Hematopoietic multipotent progenitor cell treated with erythropoietin and hydrocortisone succinate and interleukin-3 and kit ligand, for 17 days (in vitro differentiated cells): ENCODE measurements at regions not wholly inside any gene's neighbourhood (a gene's known extent, or its start where the extent isn't known, plus 50 kb on each side); places are given as distances from the start of the nearest gene placed in this dataset.

Experiments
- DNase-seq: peaks from one replicate; pipeline ENCODE4 v3.0.0-alpha.2; 2015; ENCODE audit warnings: low spot score

DNA sequence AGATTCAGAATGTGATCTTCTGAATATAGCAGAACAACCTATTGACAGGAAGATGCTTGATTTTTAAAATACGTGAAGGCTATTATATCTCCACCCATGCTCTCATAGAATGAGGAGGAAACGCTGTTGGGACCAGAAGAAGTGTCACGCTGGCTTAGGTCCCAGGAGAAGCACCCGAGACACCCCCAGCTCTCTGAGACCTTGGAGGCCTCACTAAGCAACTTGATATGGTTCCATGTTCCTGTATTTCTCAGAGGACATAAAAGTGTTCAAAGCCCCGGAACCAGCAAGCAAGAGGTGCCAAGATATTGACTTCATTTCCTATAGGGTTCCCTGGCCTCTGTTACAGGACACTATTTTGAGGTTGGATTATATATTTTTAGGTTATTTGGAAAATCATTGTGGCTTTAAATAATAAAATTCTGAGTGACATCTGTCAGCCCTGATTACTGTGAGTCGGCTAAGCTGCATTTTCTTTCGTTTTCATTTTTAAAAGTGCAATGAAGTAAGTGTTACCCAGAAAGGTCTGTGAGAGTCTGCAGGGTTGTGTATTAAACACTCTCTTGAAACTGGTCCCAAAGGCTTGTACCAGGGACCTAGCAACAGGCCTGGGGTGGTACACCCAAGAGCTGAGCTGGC, 400.0 kb downstream of the SOX9 start:
- DNase-seq: no peak

DNA sequence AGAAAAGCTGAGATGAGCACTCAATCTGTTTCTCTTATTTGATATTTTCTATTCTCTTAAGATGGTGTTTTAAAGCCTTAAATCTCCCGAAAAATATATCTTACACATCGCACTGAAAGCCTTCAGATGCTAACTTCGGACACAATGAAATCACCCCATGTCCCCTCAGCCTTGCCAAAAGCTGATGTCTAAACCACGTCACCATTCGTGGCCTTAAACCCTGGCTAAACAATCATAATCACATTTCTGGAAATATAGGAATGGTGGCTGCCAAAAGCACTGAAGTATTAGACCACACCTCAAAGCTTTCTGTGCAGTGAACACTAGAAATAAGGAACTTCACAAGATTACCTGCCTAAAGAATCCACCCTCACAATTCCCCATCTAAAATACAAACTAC, 402.7 kb downstream of the SOX9 start:
- DNase-seq: no peak

- DNase-seq: no peak
Measured at GRCh38 chr17:72525225-72526015, 404.6 kb downstream of the SOX9 start.

DNA sequence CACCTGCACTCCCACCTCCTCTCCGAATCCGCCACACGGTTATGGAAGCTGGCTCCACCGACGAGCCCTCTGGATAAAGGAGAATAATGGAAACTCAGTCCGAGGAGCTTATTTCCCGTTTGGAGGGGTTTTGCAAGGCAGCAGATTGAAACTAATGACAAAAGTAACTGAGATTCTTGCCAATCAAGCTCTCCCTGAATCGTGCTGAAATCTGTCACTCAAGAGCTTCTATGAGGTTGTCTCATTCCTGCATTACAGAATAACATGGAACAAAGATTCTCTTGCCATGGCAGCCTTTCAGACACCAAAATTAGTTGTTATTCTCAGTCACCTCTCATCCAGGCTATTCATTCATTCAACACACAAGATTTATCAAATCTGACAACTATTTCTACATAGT, 405.9 kb downstream of the SOX9 start:
- DNase-seq: no peak

GRCh38 chr17:72527789-72528188, 407.0 kb downstream of the SOX9 start:
- no peak for DNase-seq

GRCh38 chr17:72528683-72529082, 407.9 kb downstream of the SOX9 start:
- DNase-seq: no peak

DNA sequence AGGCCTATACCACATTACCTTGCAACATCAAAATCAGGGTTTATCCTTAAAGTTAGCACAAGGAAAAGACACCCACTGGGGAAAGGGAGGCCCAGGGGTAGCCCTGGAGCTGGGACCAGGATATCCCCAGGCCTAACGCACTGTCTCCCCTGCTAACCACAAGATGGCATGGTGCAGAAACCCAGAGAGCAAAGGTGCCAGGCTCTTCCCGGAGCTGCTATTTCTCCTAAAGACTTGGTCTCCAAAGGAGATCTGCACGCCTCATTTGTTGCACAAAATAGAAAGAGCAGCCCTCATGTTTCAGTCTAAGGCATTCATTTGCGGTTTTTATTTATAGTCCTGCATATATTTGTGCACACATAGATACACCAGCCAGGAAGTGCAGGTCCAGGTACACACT, 408.6 kb downstream of the SOX9 start:
- no peak for DNase-seq

- no peak for DNase-seq
Measured at GRCh38 chr17:72530454-72530853, 409.6 kb downstream of the SOX9 start.

DNA sequence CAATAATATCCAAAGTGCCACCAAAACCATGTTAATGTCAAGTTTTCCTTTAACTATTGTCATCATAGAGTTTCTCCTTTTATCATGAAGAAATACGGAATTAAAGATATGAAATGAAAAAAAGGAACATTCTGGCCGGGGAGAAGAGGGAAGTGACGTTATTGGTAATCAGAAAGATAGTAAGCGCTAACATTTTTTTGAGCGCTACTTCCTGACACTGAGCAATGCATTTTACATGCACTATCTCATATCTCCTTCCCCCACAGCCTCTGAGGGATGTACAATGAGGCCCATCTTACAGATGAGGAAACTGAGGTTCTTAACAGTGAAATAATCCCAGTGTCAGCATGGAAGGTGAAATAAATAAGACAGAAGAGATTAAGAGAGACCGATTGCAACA, 410.9 kb downstream of the SOX9 start:
- no peak for DNase-seq

GRCh38 chr17:72534265-72534664, 413.4 kb downstream of the SOX9 start:
- no peak for DNase-seq

- DNase-seq: no peak
Measured at GRCh38 chr17:72534776-72535175, 414.0 kb downstream of the SOX9 start.

GRCh38 chr17:72535346-72535745, 414.5 kb downstream of the SOX9 start:
- DNase-seq: no peak

GRCh38 chr17:72535779-72536178, 415.0 kb downstream of the SOX9 start:
- DNase-seq: no peak

DNA sequence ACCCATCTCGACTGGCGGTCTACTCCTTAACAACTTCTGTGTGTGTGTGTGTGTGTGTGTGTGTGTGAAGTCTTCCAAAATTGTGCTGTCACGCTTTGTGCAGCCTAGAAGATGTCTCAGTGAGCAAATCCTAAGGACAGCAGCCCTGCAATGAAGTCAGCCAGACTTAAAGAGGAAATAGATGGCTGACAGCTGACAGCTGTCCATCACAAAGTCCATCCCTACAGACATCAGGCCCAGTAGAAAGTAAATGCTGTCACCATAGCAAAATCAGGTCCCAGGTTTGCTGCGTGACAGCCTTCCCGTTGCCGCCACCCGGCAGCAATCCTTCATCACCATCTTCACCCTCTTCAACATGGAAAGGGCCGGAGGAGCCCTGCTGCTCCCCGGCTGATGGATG, 416.0 kb downstream of the SOX9 start:
- no peak for DNase-seq

GRCh38 chr17:72538443-72538842, 417.6 kb downstream of the SOX9 start:
- DNase-seq: no peak

- no peak for DNase-seq
Measured at GRCh38 chr17:72538901-72539352, 418.1 kb downstream of the SOX9 start.

DNA sequence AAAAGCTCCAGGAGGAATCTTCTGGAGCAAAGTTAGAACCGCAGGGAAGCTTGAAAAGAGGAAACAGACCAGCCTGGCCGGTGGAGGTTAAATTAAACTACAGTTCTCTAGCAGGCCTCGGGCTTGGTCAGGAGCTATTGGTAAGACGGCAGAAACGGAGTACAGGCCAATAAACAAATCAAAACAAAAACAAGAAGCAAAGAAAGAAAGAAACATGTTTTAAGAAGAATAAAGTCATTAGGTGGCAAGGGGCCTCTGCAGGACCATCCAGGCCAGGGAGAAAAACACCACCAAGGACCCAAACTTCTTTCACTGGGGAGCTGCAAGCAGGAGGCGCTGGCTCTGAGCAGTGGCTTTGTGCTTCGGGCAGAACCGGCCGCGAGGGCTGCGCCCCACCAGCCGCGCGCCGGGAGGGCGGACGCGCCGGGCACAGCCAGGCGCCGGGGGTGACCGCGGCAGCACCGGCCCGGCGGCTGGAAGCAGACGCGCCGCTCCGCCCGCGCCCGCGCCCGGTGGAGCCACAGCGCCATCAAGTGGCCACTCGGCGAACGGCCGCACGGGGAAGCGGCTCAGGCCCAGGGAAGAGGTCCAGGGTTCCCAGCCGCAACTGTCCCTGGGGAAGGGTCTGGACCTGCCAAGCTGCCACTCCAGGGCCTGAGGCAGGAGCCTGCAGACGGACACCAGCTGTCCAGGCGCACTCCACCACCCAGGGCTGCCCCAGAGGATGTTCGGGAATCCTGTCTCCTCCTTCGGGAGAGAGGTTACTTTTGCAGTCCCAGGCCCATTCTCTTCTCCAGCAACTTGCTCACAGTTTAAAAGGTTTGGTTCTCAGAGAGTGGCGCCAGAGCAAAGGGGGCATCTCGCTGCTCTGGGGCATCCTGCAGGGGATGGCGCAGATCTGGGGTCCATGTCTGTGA, 419.4 kb downstream of the SOX9 start:
- DNase-seq: no peak

- no peak for DNase-seq
Measured at GRCh38 chr17:72542317-72542716, 421.5 kb downstream of the SOX9 start.

GRCh38 chr17:72545766-72546165, 424.9 kb downstream of the SOX9 start:
- no peak for DNase-seq

DNA sequence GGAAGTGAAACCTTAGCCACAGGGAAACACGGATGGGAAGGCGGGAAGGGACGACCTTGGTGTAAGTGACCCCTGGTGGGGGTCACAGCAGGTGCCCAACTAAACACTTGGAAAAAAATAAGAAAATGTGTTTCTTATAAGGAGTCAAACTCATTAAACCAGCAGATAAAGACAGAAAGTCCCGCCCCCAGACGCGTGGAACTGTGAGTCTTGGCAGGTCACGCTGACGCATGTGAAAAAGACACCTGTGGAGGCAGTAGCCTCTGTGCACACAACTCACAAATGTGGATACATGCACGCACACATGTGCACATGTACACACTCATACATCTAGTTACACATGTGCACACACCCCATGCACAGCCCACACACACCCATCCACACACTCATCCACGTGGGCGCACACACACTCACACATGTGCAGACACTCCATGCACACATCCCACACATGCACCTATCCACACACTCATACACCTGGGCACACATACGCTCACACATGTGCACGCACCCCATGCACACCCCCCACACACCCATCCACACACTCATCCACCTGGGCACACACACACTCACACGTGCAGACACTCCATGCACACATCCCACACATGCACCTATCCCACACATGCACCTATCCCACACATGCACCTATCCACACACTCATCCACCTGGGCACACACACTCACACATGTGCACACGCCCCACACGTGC, 432.4 kb downstream of the SOX9 start:
- no peak for DNase-seq

GRCh38 chr17:72554508-72554907, 433.7 kb downstream of the SOX9 start:
- DNase-seq: no peak

DNA sequence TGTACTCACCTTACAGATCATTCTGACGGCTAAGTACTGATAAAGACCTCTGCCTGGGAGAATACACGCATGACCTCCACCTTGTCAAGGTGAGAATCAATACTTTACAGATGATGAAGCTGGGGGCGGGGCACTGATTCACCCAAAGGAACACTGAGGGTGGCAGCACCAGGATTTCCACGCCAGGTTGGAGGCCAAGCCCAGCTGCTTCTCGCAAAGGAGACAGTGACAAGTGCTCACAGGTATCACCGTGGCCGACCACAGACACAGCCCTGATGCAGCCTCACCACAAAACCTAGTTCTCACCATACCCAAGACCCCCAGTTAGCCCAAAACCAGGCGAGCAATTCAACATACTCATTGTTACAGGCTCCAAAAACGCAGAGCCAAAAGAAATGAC, 434.2 kb downstream of the SOX9 start:
- no peak for DNase-seq
